Activated CD4-positive, alpha-beta T cell treated with anti-CD3 and anti-CD28 coated beads for 1 hour (primary cell): ENCODE measurements at regions not wholly inside any gene's neighbourhood (a gene's known extent, or its start where the extent isn't known, plus 50 kb on each side); places are given as distances from the start of the nearest gene placed in this dataset.

ENCODE experiments used
- DNase-seq: peaks from one replicate; pipeline ENCODE4 v3.0.0-alpha.2; 2020

GRCh38 chr21:15401331-15401730, 328.5 kb upstream of the USP25 start:
- no peak for DNase-seq

GRCh38 chr21:15405214-15405613, 324.6 kb upstream of the USP25 start:
- no peak for DNase-seq

GRCh38 chr21:15406791-15407190, 323.0 kb upstream of the USP25 start:
- DNase-seq, result no peak

DNA sequence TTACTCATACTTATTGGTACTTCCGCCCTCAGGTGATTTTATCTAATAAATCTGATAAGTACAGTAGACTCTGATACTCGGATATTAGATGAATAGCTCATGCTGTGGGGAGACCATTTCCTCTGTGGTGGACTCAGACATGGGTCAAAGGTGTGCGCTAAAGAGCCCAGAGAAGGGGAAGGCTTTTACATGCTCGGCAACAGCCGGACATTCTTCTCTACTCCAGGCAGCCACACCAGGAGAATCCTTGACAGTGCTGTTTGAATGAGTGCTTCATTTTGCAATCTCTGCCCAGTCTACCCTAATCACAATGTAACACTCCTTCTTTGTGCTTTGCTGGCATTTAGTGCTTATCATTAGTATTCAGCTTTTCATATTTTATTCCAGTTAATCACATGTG, 322.2 kb upstream of the USP25 start:
- DNase-seq, result no peak

DNA sequence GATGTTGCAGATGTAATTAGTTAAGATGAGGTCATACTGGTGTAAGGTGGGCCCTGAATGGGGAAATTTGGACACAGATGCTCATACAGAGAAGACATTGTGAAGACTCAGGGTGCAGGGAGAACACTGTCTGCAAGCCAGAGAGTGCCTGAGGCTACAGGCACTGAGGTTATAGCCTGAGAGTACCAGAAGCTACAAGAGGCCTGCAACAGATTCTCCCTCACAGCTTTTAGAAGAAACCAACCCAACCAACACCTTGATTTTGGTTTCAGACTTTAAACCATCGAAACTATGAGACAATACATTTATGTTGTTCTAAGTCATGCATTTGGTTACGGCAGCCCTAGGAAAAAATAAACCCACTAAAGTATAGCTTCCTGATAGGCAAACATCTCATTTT, 321.7 kb upstream of the USP25 start:
- no peak for DNase-seq

DNA sequence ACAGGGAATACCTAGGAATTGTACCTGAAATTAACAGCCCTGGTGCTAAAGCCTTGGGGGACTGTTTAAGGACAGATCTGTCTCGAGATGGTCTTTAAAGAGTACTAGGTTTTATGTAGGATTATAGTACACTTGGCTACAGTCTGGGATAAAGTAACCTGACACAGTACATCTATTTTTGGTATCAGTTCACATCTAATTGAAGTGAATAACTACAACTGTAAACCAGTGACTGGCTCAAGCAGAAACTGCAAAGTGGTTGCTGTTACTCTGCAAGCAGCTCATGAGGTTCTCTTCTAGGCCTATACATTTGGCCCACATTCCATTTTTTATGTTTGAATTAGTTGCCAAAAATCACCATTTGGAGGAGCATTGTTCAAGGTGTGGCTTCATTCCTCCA, 320.8 kb upstream of the USP25 start:
- DNase-seq, result no peak

DNA sequence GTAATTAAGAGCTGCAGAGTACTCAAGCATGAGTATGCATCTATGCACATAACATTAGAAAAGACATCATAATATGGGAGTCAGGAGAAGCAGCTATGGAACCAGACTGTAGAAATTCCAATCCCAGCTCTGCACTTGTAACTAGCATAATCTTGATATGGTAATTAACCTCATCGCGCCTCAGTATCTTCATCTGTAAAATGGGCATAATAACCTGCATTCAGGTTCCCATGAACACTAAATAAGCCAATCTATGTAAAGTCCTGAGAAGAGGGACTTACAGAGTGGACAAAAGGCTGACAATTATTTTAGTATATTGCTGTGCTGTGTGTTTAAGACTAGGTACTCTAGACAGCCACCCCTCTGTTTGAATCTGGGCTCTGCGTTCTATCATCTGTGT, 318.9 kb upstream of the USP25 start:
- DNase-seq, result no peak

DNA sequence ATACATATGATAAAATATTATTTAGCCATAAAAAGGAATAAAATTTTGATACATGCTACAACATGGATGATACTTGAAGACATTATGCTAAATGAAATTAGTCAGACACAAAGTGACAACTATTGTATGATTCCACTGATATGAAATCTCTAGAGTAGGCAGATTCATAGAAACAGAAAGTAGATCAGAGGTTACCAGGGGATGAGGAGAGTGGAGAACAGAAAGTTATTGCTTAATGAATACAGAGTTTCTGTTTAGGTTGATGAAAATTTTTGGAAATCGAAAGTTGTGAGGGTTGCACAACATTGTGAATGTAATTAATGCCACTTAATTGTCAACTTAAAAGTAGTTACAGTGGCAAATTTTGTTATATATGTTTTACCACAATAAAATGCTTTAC, 315.7 kb upstream of the USP25 start:
- DNase-seq, result no peak

GRCh38 chr21:15415541-15416261, 314.1 kb upstream of the USP25 start:
- no peak for DNase-seq

- DNase-seq, result no peak
Measured at GRCh38 chr21:15421441-15421881, 308.3 kb upstream of the USP25 start.

DNA sequence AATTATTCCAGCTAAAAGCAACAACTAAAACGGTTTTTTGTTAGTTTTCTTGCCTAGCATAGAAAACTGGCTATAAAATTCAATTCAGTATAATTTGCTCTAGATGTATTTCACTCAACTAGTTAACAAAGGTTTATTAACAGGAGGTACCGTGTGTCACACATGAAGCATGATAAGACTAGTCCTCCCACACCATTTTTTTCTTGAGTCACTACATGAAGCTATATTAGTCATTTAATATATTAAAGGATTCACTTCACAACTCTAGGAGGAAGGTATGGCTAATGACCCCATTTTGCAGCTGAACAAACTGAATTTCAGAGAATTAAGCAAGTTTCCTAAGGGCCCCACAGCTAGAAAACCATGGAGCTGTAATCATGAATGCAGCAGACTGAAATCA, 307.8 kb upstream of the USP25 start:
- no peak for DNase-seq

DNA sequence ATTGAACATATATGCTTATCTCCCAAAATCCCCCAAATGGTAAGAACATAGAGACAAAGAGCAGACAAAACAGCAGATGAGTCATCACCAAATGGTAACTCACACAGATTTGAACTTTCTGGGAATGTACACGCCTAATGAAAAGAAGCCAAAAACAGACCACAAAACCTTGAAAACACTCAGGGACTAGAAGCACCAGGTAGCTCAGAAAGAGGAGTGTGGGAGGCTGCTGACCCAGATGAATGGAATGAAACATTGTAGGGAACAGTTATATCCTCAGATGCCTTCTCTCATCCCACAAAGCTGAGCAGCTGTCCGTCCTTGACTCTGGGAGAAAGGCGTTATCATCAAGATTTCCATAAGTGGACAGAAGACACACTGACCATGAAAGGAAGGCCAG, 307.0 kb upstream of the USP25 start:
- no peak for DNase-seq

- DNase-seq, result no peak
Measured at GRCh38 chr21:15423676-15424445, 305.9 kb upstream of the USP25 start.

DNA sequence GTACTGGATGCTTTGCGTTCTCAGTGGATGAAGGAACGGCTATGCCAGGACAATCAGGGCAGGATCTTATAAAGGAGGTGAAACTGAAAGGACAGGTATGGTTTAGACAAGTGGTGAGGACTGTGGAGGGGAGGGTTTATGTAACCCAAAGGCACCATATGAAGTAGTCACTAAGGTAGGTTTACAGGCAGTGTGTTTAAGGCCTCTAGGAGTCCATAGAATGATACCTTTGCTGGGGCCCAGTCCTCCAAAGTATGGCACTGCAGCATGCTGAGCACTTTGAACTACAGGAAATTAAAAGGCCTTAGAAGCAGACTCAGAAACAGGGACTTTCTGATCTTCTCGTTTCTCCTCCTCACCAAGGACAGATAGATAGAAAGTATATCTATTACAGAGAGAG, 304.7 kb upstream of the USP25 start:
- DNase-seq, result no peak

DNA sequence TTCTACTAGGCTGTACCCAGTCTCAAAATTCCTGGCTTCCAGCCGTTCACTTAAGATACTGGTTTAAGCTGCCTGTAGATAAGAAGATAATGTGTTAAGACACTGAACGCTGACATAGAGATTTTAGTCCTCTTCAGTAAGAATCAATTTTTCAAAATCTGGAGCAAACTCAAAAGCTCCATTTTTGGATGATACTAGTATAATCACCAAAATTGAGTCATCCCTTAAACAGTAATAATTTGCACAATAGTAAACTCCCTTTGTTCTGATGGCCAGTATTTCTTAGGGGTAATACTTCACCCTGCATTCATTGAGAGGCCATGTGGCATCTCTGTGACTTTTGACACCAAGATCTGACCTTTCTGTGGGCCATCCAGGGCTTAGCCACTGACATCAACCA, 299.8 kb upstream of the USP25 start:
- DNase-seq, result no peak

- DNase-seq, result no peak
Measured at GRCh38 chr21:15430577-15430976, 299.2 kb upstream of the USP25 start.

GRCh38 chr21:15431053-15431452, 298.7 kb upstream of the USP25 start:
- no peak for DNase-seq

- no peak for DNase-seq
Measured at GRCh38 chr21:15433091-15433490, 296.7 kb upstream of the USP25 start.

- DNase-seq, result no peak
Measured at GRCh38 chr21:15434163-15434905, 295.4 kb upstream of the USP25 start.

- no peak for DNase-seq
Measured at GRCh38 chr21:15436031-15436430, 293.8 kb upstream of the USP25 start.

GRCh38 chr21:15437883-15438282, 291.9 kb upstream of the USP25 start:
- DNase-seq, result no peak

DNA sequence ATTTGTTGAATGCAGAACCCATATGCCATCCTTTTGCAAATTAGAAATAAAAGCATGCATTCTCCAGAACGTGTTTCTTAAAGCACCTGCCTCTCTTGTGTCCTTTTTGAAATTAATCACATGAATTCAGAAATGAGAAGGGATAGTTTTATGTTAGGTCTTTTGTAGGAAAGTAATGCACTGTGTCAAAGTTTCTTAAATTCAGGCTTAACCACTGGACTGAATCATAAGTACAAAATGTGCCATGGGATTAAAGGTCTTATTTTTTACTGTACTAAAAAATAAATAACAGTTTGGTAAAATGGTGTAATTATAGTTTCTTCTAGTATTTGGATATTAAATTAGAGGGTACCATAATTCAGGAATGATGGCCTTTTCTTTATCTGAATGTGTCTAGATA, 290.1 kb upstream of the USP25 start:
- DNase-seq, result no peak

GRCh38 chr21:15441060-15441493, 288.7 kb upstream of the USP25 start:
- no peak for DNase-seq

- DNase-seq, result no peak
Measured at GRCh38 chr21:15441992-15442391, 287.8 kb upstream of the USP25 start.
